ENCODE measurements at regions not wholly inside any gene's neighbourhood (a gene's known extent, or its start where the extent isn't known, plus 50 kb on each side); places are given as distances from the start of the nearest gene placed in this dataset.

GRCh38 chr2:17171446-17172049 lies 346.7 kb downstream of the RAD51AP2 start:
- ChIA-PET POLR2A (ENCODE audit: unreplicated experiment) (no interaction called here), CTCF (no interaction called here)
- no peaks in the 10 kb centered on the region for H3F3A ChIP-seq (ENCODE audit: insufficient read depth, low read depth)
- no peaks in the 10 kb centered on the region for H3K27me3 ChIP-seq (ENCODE audit: insufficient read depth, low read depth)
- no peaks in the 10 kb centered on the region for H4K20me1 ChIP-seq (ENCODE audit: insufficient read depth)
- TF ChIP-seq CTCF (conservative IDR thresholded peaks at IDR 0.05), result peak; percentile 74
- no peak for TF ChIP-seq EZH2 (IDR thresholded peaks at IDR 0.05; ENCODE audit: low read depth)
- BruUV-seq (replicated peaks), result no TSS peak
- H3K4me3 ChIP-seq, result no peak overlapping the region
- DNase-seq, result peak in 1 of 2 experiments; percentile 22
- no peaks in the 10 kb centered on the region for H3K9me2 ChIP-seq (ENCODE audit: insufficient read depth)
- H3K36me3 ChIP-seq (ENCODE audit: low read depth), result no peaks in the 10 kb centered on the region
- no peaks in the 10 kb centered on the region for H3K79me2 ChIP-seq (ENCODE audit: low read depth)
- no peak overlapping the region for H3K4me2 ChIP-seq
- no peak overlapping the region; the same call in 1 of the 2 replicates for H2AFZ ChIP-seq
- no peaks in the 10 kb centered on the region for H3K9me3 ChIP-seq (ENCODE audit: insufficient read depth, low read depth)
- no peaks in the 10 kb centered on the region; the same call in 1 of the 2 replicates for H3K4me1 ChIP-seq (replicated peaks; ENCODE audit: insufficient read depth)
- intact Hi-C loops (cut with micrococcal nuclease; ENCODE audit: unreplicated experiment), result no loop called here
- no peak overlapping the region for H3K27ac ChIP-seq

GRCh38 chr2:17166506-17166905 lies 351.7 kb downstream of the RAD51AP2 start:
- no peaks in the 10 kb centered on the region for H3K9me2 ChIP-seq (ENCODE audit: insufficient read depth)
- H2AFZ ChIP-seq, result no peak overlapping the region
- no peak for TF ChIP-seq EZH2 (IDR thresholded peaks at IDR 0.05; ENCODE audit: low read depth)
- no peak for TF ChIP-seq CTCF (conservative IDR thresholded peaks at IDR 0.05)
- no peaks in the 10 kb centered on the region for H3K27me3 ChIP-seq (ENCODE audit: insufficient read depth, low read depth)
- POLR2A ChIA-PET (ENCODE audit: unreplicated experiment), result no interaction called here
- no TSS peak for BruUV-seq (replicated peaks)
- no peaks in the 10 kb centered on the region; the same call in 1 of the 2 replicates for H3K4me1 ChIP-seq (replicated peaks; ENCODE audit: insufficient read depth)
- H3F3A ChIP-seq (ENCODE audit: insufficient read depth, low read depth), result no peaks in the 10 kb centered on the region
- no peak overlapping the region for H3K4me2 ChIP-seq
- no peaks in the 10 kb centered on the region for H3K9me3 ChIP-seq (ENCODE audit: insufficient read depth, low read depth)
- no peak overlapping the region for H3K27ac ChIP-seq
- H3K79me2 ChIP-seq (ENCODE audit: low read depth), result no peaks in the 10 kb centered on the region
- no peaks in the 10 kb centered on the region for H3K36me3 ChIP-seq (ENCODE audit: low read depth)
- CTCF ChIA-PET, result no interaction called here
- peak in 1 of 2 experiments; percentile 70 for DNase-seq
- intact Hi-C loops (cut with micrococcal nuclease; ENCODE audit: unreplicated experiment), result no loop called here
- H4K20me1 ChIP-seq (ENCODE audit: insufficient read depth), result no peaks in the 10 kb centered on the region
- H3K4me3 ChIP-seq, result no peak overlapping the region

GRCh38 chr2:17164550-17164949 lies 353.7 kb downstream of the RAD51AP2 start:
- POLR2A ChIA-PET (ENCODE audit: unreplicated experiment), result interaction anchor here (0.6 kb wide), 1 partner anchor 163 kb away, joined by 10 read pairs; no protein-coding TSS in a partner anchor
- Histone ChIP-seq H4K20me1 (ENCODE audit: insufficient read depth) (no peaks in the 10 kb centered on the region), H2AFZ (no peak overlapping the region), H3K4me1 (replicated peaks; ENCODE audit: insufficient read depth) (no peaks in the 10 kb centered on the region; the same call in 1 of the 2 replicates), H3K79me2 (ENCODE audit: low read depth) (no peaks in the 10 kb centered on the region), H3K27me3 (ENCODE audit: insufficient read depth, low read depth) (no peaks in the 10 kb centered on the region), H3K27ac (no peak overlapping the region), H3K9me2 (ENCODE audit: insufficient read depth) (no peaks in the 10 kb centered on the region), H3K4me3 (no peak overlapping the region), H3K9me3 (ENCODE audit: insufficient read depth, low read depth) (no peaks in the 10 kb centered on the region), H3K36me3 (ENCODE audit: low read depth) (no peaks in the 10 kb centered on the region), H3K4me2 (no peak overlapping the region), H3F3A (ENCODE audit: insufficient read depth, low read depth) (no peaks in the 10 kb centered on the region)
- BruUV-seq (replicated peaks), result no TSS peak
- DNase-seq, result no peak
- TF ChIP-seq EZH2 (IDR thresholded peaks at IDR 0.05; ENCODE audit: low read depth) (no peak), CTCF (conservative IDR thresholded peaks at IDR 0.05) (no peak)
- intact Hi-C loops (cut with micrococcal nuclease; ENCODE audit: unreplicated experiment), result no loop called here
- CTCF ChIA-PET, result interaction anchor here (0.6 kb wide), 1 partner anchor 399 kb away, joined by 4 read pairs; no protein-coding TSS in a partner anchor

All from PC-9 (cell line).